Hepatocyte (in vitro differentiated cells): ENCODE measurements at regions not wholly inside any gene's neighbourhood (a gene's known extent, or its start where the extent isn't known, plus 50 kb on each side); places are given as distances from the start of the nearest gene placed in this dataset.

ENCODE experiments used
- CTCF ChIP-seq: fragments of 200-600 bp; sonication (generic); IDR thresholded peaks from 2 replicates; pipeline ENCODE4 v1.5.1; 2016; ENCODE audit warnings: antibody characterized with exemption, mild to moderate bottlenecking; ENCODE audit not compliant: poor library complexity
- EZH2 ChIP-seq: fragments of 200-600 bp; sonication (generic); IDR thresholded peaks from 2 replicates; pipeline ENCODE4 v1.6.1; 2016; ENCODE audit warnings: antibody characterized with exemption, mild to moderate bottlenecking, borderline replicate concordance

GRCh38 chr1:181359012-181359411 lies 124.3 kb upstream of the CACNA1E start:
- TF ChIP-seq CTCF (no peak), EZH2 (no peak)
